A549 (cell line): ENCODE measurements at regions not wholly inside any gene's neighbourhood (a gene's known extent, or its start where the extent isn't known, plus 50 kb on each side); places are given as distances from the start of the nearest gene placed in this dataset.

Source experiments
- CEBPB ChIP-seq, 2 experiments: fragments of >200 bp in 1 of 2; sonication (Bioruptor Twin) in 1 of 2; formaldehyde crosslinking in 1 of 2; IDR thresholded peaks; 2 replicates each; pipeline ENCODE4 v1.6.1; 2012 to 2016
- CTCF ChIP-seq: fragments of >200 bp; sonication (Bioruptor Twin); formaldehyde crosslinking; IDR thresholded peaks from 3 replicates; pipeline ENCODE4 v1.5.1; 2016
- EP300 ChIP-seq, 2 experiments: fragments of >200 bp; sonication (Bioruptor Twin); formaldehyde crosslinking; IDR thresholded peaks; 2 replicates in 1 of 2; 3 replicates in 1 of 2; pipeline ENCODE4 v1.6.1; 2016 to 2017
- POLR2A ChIP-seq: IDR thresholded peaks from 2 replicates; pipeline ENCODE4 v1.6.1; 2012; ENCODE audit warnings: mild to moderate bottlenecking, low read length
- RAD21 ChIP-seq, 2 experiments: fragments of >200 bp in 1 of 2; sonication (Bioruptor Twin) in 1 of 2; formaldehyde crosslinking in 1 of 2; IDR thresholded peaks in 1 of 2; conservative IDR thresholded peaks in 1 of 2; 2 replicates in 1 of 2; 3 replicates in 1 of 2; pipeline ENCODE4 v1.6.1; 2012 to 2018; ENCODE audit warnings: inconsistent platforms in 1 of 2
- RCOR1 ChIP-seq: fragments of 150-350 bp; IDR thresholded peaks from 2 replicates; pipeline ENCODE4 v1.6.1; 2014; ENCODE audit warnings: antibody characterized with exemption, low read length, low read depth
- USF2 ChIP-seq: fragments of 450-650 bp; IDR thresholded peaks from 2 replicates; pipeline ENCODE4 v1.6.1; 2014; ENCODE audit warnings: antibody characterized with exemption

- TF ChIP-seq POLR2A: no peak
- TF ChIP-seq RCOR1: no peak
- no peak for TF ChIP-seq RAD21 (conservative IDR thresholded peaks at IDR 0.05 in 1 of 2, IDR thresholded peaks at IDR 0.05 in 1 of 2)
- TF ChIP-seq CTCF: no peak
- no peak for TF ChIP-seq USF2
- TF ChIP-seq CEBPB (IDR thresholded peaks at IDR 0.05): no peak
- TF ChIP-seq EP300 (IDR thresholded peaks at IDR 0.05): no peak
Observed at GRCh38 chr1:38242506-38242905, 195.9 kb upstream of the POU3F1 start.
